DOHH2 (cell line): ENCODE measurements at regions not wholly inside any gene's neighbourhood (a gene's known extent, or its start where the extent isn't known, plus 50 kb on each side); places are given as distances from the start of the nearest gene placed in this dataset.

Source experiments
- H3F3A ChIP-seq: fragments of 200-600 bp; sonication (generic), shearing (Covaris generic); 2 replicates; pipeline ENCODE4 v1.6.0; 2016; ENCODE audit warnings: antibody characterized with exemption, mild to moderate bottlenecking; ENCODE audit not compliant: control insufficient read depth, insufficient read depth
- H3K27ac ChIP-seq: fragments of 200-600 bp; sonication (generic); 2 replicates; pipeline ENCODE4 v1.5.1; 2014; ENCODE audit warnings: low read depth, mild to moderate bottlenecking, low read length, moderate library complexity
- H3K27me3 ChIP-seq: fragments of 200-600 bp; sonication (generic); 2 replicates; pipeline ENCODE4 v1.6.1; 2014; ENCODE audit warnings: mild to moderate bottlenecking, low read length, mixed read lengths; ENCODE audit not compliant: control insufficient read depth
- H3K36me3 ChIP-seq: fragments of 200-600 bp; sonication (generic); 2 replicates; pipeline ENCODE4 v1.6.1; 2014; ENCODE audit warnings: mild to moderate bottlenecking, low read length, moderate library complexity, mixed read lengths; ENCODE audit not compliant: control insufficient read depth
- H3K4me1 ChIP-seq: fragments of 200-600 bp; sonication (generic); 2 replicates; pipeline ENCODE4 v1.6.1; 2014; ENCODE audit warnings: mild to moderate bottlenecking, low read length, mixed read lengths; ENCODE audit not compliant: control insufficient read depth
- H3K4me2 ChIP-seq: fragments of 200-600 bp; sonication (generic); 2 replicates; pipeline ENCODE4 v1.6.0; 2014; ENCODE audit warnings: mild to moderate bottlenecking, low read length, moderate library complexity
- H3K4me3 ChIP-seq: fragments of 200-600 bp; sonication (generic); 2 replicates; pipeline ENCODE4 v1.5.1; 2014; ENCODE audit warnings: mild to moderate bottlenecking, low read length, mixed read lengths
- H3K79me2 ChIP-seq: fragments of 200-600 bp; sonication (generic); 2 replicates; pipeline ENCODE4 v1.6.1; 2014; ENCODE audit warnings: mild to moderate bottlenecking, low read length, mixed read lengths; ENCODE audit not compliant: control insufficient read depth
- H3K9me2 ChIP-seq: fragments of 200-600 bp; sonication (generic); replicated peaks from 2 replicates; pipeline ENCODE4 v1.6.1; 2014; ENCODE audit warnings: mild to moderate bottlenecking, low read length, mixed read lengths; ENCODE audit not compliant: control insufficient read depth
- H3K9me3 ChIP-seq: fragments of 200-600 bp; sonication (generic); 2 replicates; pipeline ENCODE4 v1.6.1; 2014; ENCODE audit warnings: antibody characterized with exemption, low read length, mixed read lengths; ENCODE audit not compliant: control insufficient read depth, insufficient read depth
- H4K20me1 ChIP-seq: fragments of 200-600 bp; sonication (generic); 2 replicates; pipeline ENCODE4 v1.6.0; 2014; ENCODE audit warnings: low read depth, mild to moderate bottlenecking, antibody characterized with exemption, low read length, moderate library complexity; ENCODE audit not compliant: control insufficient read depth, insufficient read depth
- EZH2phosphoT487 ChIP-seq: fragments of 200-600 bp; sonication (generic); IDR thresholded peaks from 2 replicates; pipeline ENCODE4 v1.6.1; 2017; ENCODE audit warnings: borderline replicate concordance, mild to moderate bottlenecking, antibody characterized with exemption, low read length, moderate library complexity, mixed read lengths
- TF ChIP-seq, protein P1 (sequence below): fragments of 200-600 bp; sonication (generic); IDR thresholded peaks from one replicate; pipeline ENCODE4 v1.5.1; 2014; ENCODE audit warnings: antibody characterized with exemption, mild to moderate bottlenecking, low read depth, low read length; ENCODE audit not compliant: poor library complexity, severe bottlenecking

DNA sequence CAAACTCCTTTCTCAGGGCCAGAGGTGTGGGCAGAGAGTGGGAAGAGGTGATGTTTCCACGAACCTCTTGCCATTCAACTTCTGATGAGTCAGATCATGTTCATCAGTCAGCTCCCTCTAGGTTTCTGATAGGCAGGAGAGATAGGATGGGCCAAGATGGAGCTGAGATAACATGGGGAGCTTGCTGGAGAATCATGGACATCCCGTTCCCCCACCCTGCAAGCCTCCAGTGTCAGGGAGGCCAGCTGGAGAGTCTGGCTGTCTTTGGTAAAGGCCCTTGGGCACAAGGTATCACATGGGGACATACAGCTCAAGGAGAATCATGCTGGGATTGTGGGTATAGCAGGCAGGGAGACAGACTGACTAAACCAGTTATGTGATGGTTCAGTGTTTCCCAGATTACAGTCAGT lies 136.0 kb upstream of the IRX3 start:
- Histone ChIP-seq H3K9me3 (no peaks in the 10 kb centered on the region), H4K20me1 (no peaks in the 10 kb centered on the region), H3K4me1 (no peaks in the 10 kb centered on the region), H3K27me3 (no peaks in the 10 kb centered on the region), H3K27ac (no peak overlapping the region), H3K9me2 (no peaks in the 10 kb centered on the region), H3K36me3 (no peaks in the 10 kb centered on the region), H3K4me2 (no peak overlapping the region), H3K4me3 (no peak overlapping the region), H3F3A (no peaks in the 10 kb centered on the region), H3K79me2 (no peaks in the 10 kb centered on the region)
- no peak for TF ChIP-seq EZH2phosphoT487
- TF ChIP-seq, protein P1, sequence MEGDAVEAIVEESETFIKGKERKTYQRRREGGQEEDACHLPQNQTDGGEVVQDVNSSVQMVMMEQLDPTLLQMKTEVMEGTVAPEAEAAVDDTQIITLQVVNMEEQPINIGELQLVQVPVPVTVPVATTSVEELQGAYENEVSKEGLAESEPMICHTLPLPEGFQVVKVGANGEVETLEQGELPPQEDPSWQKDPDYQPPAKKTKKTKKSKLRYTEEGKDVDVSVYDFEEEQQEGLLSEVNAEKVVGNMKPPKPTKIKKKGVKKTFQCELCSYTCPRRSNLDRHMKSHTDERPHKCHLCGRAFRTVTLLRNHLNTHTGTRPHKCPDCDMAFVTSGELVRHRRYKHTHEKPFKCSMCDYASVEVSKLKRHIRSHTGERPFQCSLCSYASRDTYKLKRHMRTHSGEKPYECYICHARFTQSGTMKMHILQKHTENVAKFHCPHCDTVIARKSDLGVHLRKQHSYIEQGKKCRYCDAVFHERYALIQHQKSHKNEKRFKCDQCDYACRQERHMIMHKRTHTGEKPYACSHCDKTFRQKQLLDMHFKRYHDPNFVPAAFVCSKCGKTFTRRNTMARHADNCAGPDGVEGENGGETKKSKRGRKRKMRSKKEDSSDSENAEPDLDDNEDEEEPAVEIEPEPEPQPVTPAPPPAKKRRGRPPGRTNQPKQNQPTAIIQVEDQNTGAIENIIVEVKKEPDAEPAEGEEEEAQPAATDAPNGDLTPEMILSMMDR: no peak

- Histone ChIP-seq H3K4me1 (no peaks in the 10 kb centered on the region), H3F3A (no peaks in the 10 kb centered on the region), H3K27me3 (no peaks in the 10 kb centered on the region), H3K79me2 (no peaks in the 10 kb centered on the region), H3K4me3 (no peak overlapping the region), H3K4me2 (no peak overlapping the region), H3K27ac (no peak overlapping the region), H3K36me3 (no peaks in the 10 kb centered on the region), H4K20me1 (no peaks in the 10 kb centered on the region), H3K9me2 (no peaks in the 10 kb centered on the region), H3K9me3 (no peaks in the 10 kb centered on the region)
- TF ChIP-seq EZH2phosphoT487: no peak
- TF ChIP-seq, protein P1: no peak
Observed at GRCh38 chr16:54422159-54422558, 135.6 kb upstream of the IRX3 start.

GRCh38 chr16:54421220-54421619 lies 134.6 kb upstream of the IRX3 start:
- H3K9me2 ChIP-seq: no peaks in the 10 kb centered on the region
- H3K27me3 ChIP-seq: no peaks in the 10 kb centered on the region
- no peaks in the 10 kb centered on the region for H3K79me2 ChIP-seq
- H3K4me1 ChIP-seq: no peaks in the 10 kb centered on the region
- no peaks in the 10 kb centered on the region for H3F3A ChIP-seq
- no peak for TF ChIP-seq EZH2phosphoT487
- TF ChIP-seq, protein P1: no peak
- no peak overlapping the region for H3K4me3 ChIP-seq
- H3K9me3 ChIP-seq: no peaks in the 10 kb centered on the region
- H3K4me2 ChIP-seq: no peak overlapping the region
- no peak overlapping the region for H3K27ac ChIP-seq
- H3K36me3 ChIP-seq: no peaks in the 10 kb centered on the region
- no peaks in the 10 kb centered on the region for H4K20me1 ChIP-seq

DNA sequence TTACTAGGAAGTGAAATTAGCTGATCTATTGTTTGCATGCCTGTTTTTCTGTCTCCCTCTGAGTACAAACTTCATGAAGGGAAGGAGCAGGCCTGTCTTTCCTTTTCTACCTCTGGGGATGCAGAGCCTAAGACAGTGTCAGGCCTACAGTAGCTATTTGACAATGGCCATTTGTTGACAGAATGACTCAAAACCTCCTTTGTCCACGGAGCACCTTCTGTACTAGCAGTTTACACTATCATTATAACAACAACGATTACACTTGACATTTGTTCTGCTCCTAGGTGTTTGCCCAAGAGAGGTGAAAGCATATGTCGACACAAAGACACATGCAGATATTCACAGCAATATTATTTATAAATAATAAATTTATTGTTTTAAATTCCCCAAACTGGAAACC lies 132.3 kb upstream of the IRX3 start:
- Histone ChIP-seq H3K4me3 (no peak overlapping the region), H4K20me1 (no peaks in the 10 kb centered on the region), H3K36me3 (no peaks in the 10 kb centered on the region), H3K27ac (no peak overlapping the region), H3K4me1 (no peaks in the 10 kb centered on the region), H3K4me2 (no peak overlapping the region), H3K9me2 (no peaks in the 10 kb centered on the region), H3F3A (no peaks in the 10 kb centered on the region), H3K9me3 (no peaks in the 10 kb centered on the region), H3K79me2 (no peaks in the 10 kb centered on the region), H3K27me3 (no peaks in the 10 kb centered on the region)
- TF ChIP-seq, protein P1: no peak
- TF ChIP-seq EZH2phosphoT487: no peak
